ENCODE measurements at regions not wholly inside any gene's neighbourhood (a gene's known extent, or its start where the extent isn't known, plus 50 kb on each side); places are given as distances from the start of the nearest gene placed in this dataset.

- TF ChIP-seq, protein P1, sequence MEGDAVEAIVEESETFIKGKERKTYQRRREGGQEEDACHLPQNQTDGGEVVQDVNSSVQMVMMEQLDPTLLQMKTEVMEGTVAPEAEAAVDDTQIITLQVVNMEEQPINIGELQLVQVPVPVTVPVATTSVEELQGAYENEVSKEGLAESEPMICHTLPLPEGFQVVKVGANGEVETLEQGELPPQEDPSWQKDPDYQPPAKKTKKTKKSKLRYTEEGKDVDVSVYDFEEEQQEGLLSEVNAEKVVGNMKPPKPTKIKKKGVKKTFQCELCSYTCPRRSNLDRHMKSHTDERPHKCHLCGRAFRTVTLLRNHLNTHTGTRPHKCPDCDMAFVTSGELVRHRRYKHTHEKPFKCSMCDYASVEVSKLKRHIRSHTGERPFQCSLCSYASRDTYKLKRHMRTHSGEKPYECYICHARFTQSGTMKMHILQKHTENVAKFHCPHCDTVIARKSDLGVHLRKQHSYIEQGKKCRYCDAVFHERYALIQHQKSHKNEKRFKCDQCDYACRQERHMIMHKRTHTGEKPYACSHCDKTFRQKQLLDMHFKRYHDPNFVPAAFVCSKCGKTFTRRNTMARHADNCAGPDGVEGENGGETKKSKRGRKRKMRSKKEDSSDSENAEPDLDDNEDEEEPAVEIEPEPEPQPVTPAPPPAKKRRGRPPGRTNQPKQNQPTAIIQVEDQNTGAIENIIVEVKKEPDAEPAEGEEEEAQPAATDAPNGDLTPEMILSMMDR (IDR thresholded peaks at IDR 0.05) = no peak
- TF ChIP-seq EP300 (IDR thresholded peaks at IDR 0.05) = no peak
Measured at GRCh38 chr12:4115570-4115969, 158.0 kb upstream of the CCND2 start.

Measured in suprapubic skin (tissue), 3 donors.